ENCODE measurements at regions not wholly inside any gene's neighbourhood (a gene's known extent, or its start where the extent isn't known, plus 50 kb on each side); places are given as distances from the start of the nearest gene placed in this dataset.

DNA sequence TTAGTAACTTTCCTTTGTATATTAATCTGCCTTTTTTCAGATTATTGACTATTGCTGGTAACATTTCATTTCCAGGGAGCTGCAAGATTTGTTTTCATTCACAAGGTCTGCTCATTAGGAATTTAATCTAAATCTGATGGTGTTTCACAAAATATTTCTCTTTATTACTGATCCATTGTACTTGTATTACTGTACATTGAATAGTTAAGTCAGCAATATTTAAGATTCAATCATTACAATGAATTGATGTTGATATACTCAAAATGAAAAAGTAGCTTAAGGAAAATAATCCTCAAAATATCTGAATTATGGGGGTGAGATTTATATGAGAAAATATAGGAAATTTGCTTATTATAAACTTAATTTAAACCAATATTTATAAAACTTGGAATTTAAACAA is 308.6 kb upstream of the PBX1 start:
- H3K36me3 ChIP-seq: no peaks in the 10 kb centered on the region
- no peak for DNase-seq
- peaks cover 0 to 26% (median 13%) of the 10 kb centered on the region in 4 donors for H3K9me3 ChIP-seq
- no peak overlapping the region for H3K27ac ChIP-seq
- TF ChIP-seq, protein P1, sequence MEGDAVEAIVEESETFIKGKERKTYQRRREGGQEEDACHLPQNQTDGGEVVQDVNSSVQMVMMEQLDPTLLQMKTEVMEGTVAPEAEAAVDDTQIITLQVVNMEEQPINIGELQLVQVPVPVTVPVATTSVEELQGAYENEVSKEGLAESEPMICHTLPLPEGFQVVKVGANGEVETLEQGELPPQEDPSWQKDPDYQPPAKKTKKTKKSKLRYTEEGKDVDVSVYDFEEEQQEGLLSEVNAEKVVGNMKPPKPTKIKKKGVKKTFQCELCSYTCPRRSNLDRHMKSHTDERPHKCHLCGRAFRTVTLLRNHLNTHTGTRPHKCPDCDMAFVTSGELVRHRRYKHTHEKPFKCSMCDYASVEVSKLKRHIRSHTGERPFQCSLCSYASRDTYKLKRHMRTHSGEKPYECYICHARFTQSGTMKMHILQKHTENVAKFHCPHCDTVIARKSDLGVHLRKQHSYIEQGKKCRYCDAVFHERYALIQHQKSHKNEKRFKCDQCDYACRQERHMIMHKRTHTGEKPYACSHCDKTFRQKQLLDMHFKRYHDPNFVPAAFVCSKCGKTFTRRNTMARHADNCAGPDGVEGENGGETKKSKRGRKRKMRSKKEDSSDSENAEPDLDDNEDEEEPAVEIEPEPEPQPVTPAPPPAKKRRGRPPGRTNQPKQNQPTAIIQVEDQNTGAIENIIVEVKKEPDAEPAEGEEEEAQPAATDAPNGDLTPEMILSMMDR (IDR thresholded peaks at IDR 0.05): no peak
- TF ChIP-seq POLR2AphosphoS5 (IDR thresholded peaks at IDR 0.05) (no peak), EP300 (IDR thresholded peaks at IDR 0.05) (no peak), POLR2A (IDR thresholded peaks at IDR 0.05) (no peak)
- intact Hi-C loops (cut with DNase I; ENCODE audit: low total_unique reads): no loop called here
- no peak overlapping the region for H3K4me3 ChIP-seq
- H3K4me1 ChIP-seq: no peaks in the 10 kb centered on the region
- H3K27me3 ChIP-seq: no peaks in the 10 kb centered on the region

DNA sequence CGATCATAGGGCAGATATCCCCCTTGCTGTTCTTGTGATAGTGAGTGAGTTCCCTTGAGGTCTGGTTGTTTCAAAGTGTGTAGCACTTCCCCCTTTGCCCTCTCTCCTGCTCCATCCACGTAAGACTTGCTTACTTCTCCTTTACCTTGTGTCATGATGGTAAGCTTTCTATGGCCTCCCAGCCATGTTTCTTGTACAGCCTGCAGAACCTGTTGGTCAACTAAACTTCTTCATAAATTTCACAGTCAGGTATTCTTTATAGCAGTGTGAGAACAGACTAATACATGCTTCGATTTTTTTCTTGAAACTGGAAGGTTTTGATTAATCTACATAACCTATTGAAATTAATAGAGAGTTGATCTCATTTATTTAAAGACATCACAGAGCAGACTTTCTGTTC is 302.5 kb upstream of the PBX1 start:
- Histone ChIP-seq H3K36me3 (no peaks in the 10 kb centered on the region), H3K27me3 (no peaks in the 10 kb centered on the region), H3K27ac (no peak overlapping the region), H3K4me1 (no peaks in the 10 kb centered on the region), H3K4me3 (no peak overlapping the region), H3K9me3 (peaks cover 0 to 20% (median 10%) of the 10 kb centered on the region in 4 donors)
- DNase-seq: no peak
- TF ChIP-seq POLR2AphosphoS5 (IDR thresholded peaks at IDR 0.05) (no peak), POLR2A (IDR thresholded peaks at IDR 0.05) (no peak)
- 60 to 70% (median 67%) methylated on average over 3 of the region's 3 CpGs for WGBS, 5 donors
- intact Hi-C loops (cut with DNase I; ENCODE audit: low total_unique reads): no loop called here

DNA sequence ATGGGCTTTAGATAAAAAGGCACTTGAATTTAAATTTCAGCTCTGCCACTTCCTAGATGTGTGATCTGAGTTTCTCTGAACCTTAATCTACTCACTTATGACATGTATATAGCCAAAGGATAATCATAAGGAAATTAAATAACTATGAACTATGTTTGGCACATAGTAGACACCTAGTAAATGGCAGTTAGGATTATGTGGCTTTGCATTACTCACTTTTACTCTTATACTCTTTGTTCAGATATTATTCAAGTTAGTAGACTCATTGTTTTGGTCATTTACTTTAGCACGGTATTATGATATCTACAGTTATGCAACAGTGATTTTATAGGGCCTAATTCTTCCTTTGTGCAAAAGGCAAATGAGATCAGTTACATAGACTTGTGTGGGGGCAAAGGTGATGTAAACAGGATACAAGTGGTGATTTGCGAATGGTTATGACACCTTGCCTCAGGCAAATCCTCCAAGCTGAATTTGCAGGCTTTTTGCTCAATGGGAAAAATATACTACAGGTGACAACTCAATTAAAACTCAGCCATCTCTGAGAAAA is 297.2 kb upstream of the PBX1 start:
- no peak overlapping the region for H3K27ac ChIP-seq
- no peak overlapping the region for H3K4me3 ChIP-seq
- 56 to 78% (median 67%) methylated on average over 2 of the region's 2 CpGs for WGBS, 5 donors
- TF ChIP-seq EP300 (IDR thresholded peaks at IDR 0.05) (no peak), POLR2A (IDR thresholded peaks at IDR 0.05) (no peak), POLR2AphosphoS5 (IDR thresholded peaks at IDR 0.05) (no peak)
- TF ChIP-seq, protein P1 (IDR thresholded peaks at IDR 0.05): no peak
- H3K27me3 ChIP-seq: no peaks in the 10 kb centered on the region
- H3K36me3 ChIP-seq: no peaks in the 10 kb centered on the region
- DNase-seq: no peak
- H3K9me3 ChIP-seq: no peaks in the 10 kb centered on the region
- H3K4me1 ChIP-seq: no peaks in the 10 kb centered on the region
- intact Hi-C loops (cut with DNase I; ENCODE audit: low total_unique reads): no loop called here

DNA sequence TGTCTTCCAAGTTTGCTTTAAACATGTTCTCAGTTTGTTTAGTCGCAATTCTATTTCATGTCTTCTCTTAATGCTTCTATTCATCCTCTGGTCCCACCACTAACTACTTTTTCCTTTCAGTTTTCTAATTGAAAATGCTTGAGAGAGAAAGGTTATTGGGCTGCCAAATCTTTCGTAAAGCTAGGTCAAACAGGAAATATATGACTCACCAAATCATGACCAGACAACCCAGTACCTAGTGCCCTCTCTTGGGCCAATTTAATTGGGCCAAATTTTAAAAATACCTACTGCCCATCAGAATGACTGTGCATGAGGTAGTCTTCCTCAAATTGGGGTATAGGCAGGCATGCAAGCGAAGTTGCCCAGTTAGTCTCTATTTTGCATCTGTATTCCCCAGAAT is 295.4 kb upstream of the PBX1 start:
- Histone ChIP-seq H3K4me3 (no peak overlapping the region), H3K4me1 (no peaks in the 10 kb centered on the region), H3K27ac (no peak overlapping the region), H3K9me3 (no peaks in the 10 kb centered on the region), H3K27me3 (no peaks in the 10 kb centered on the region), H3K36me3 (no peaks in the 10 kb centered on the region)
- no peak for DNase-seq
- no peak for TF ChIP-seq POLR2AphosphoS5 (IDR thresholded peaks at IDR 0.05)
- TF ChIP-seq, protein P1 (IDR thresholded peaks at IDR 0.05): no peak
- no peak for TF ChIP-seq EP300 (IDR thresholded peaks at IDR 0.05)
- no peak for TF ChIP-seq POLR2A (IDR thresholded peaks at IDR 0.05)
- 72 to 86% (median 84%) methylated on average over 3 of the region's 3 CpGs for WGBS, 5 donors
- intact Hi-C loops (cut with DNase I; ENCODE audit: low total_unique reads): no loop called here

DNA sequence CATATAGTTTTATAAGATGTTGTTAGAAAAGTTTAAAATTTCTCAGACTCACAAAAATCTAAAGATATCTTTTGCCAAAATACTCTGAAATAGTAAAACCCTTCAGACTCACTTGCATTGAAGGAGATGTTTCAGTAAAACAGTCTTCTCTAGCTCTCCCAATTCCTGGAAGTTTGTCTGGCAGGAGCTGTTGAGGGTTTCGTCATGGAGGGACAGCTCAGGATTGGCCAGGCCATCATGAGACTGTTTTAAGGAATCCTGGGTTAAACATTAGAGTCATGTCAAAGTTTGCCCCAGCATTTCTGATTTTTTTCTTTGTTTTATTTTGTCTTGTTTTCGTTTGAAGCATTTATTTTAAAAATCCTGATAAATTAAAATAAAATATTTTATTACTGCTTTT is 293.8 kb upstream of the PBX1 start:
- intact Hi-C loops (cut with DNase I; ENCODE audit: low total_unique reads): no loop called here
- Histone ChIP-seq H3K27me3 (no peaks in the 10 kb centered on the region), H3K4me3 (no peak overlapping the region), H3K27ac (no peak overlapping the region), H3K36me3 (no peaks in the 10 kb centered on the region), H3K4me1 (no peaks in the 10 kb centered on the region), H3K9me3 (no peaks in the 10 kb centered on the region)
- WGBS, 5 donors: 36 to 52% (median 44%) methylated on average over 2 of the region's 2 CpGs
- no peak for TF ChIP-seq POLR2A (IDR thresholded peaks at IDR 0.05)
- TF ChIP-seq EP300 (IDR thresholded peaks at IDR 0.05): no peak
- no peak for TF ChIP-seq POLR2AphosphoS5 (IDR thresholded peaks at IDR 0.05)
- TF ChIP-seq, protein P1 (IDR thresholded peaks at IDR 0.05): no peak
- DNase-seq: peak in 1 of 2 donors; percentile 13
